ENCODE measurements at regions not wholly inside any gene's neighbourhood (a gene's known extent, or its start where the extent isn't known, plus 50 kb on each side); places are given as distances from the start of the nearest gene placed in this dataset.
"Not testable (repeated sequence)": the region's sequence is repeated elsewhere in the genome, so short reads cannot be mapped to it uniquely, and the experiment has no call there.

DNA sequence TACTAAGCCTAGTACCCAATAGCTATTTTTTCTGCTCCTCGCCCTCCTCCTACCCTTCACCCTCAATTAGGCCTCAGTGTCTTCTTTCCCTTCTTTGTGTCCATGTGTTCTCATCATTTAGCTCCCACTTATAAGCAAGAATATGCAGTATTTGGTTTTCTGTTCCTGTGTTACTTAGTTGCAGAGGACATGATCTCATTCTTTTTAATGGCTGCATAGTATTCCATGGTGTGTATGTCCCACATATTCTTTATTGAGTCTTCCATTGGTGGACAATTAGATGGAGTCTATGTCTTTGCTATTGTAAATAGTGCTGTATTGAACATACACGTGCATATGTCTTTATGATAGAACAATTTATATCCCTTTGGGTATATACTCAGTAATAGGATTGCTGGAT is 106.9 kb upstream of the NR5A2 start:
- in situ Hi-C loops (cut with HindIII; ENCODE audit: extremely low pct_ligation_motif_present, low pct_unique_long_range_greater_than_20kb) = no loop called here
- Histone ChIP-seq H3K36me3 (replicated peaks in 1 of 2; ENCODE audit: control insufficient read depth in 1 of 2, insufficient read depth in 2 of 2, low read length in 2 of 2) (no peaks in the 10 kb centered on the region), H3K9me3 (ENCODE audit: low read length) (no peaks in the 10 kb centered on the region), H4K20me1 (ENCODE audit: insufficient read depth, low read length) (no peaks in the 10 kb centered on the region), H3K4me1 (ENCODE audit: insufficient read depth, low read length) (no peaks in the 10 kb centered on the region), H3K27me3 (ENCODE audit: control insufficient read depth in 1 of 2, insufficient read depth in 2 of 2, low read length in 2 of 2) (no peaks in the 10 kb centered on the region), H3K9ac (ENCODE audit: insufficient read depth, low read depth, low read length) (no peak overlapping the region), H3K79me2 (ENCODE audit: insufficient read depth, low read length) (no peaks in the 10 kb centered on the region), H3K4me2 (ENCODE audit: low read depth, low read length) (no peak overlapping the region), H3K4me3 (replicated peaks in 1 of 3; ENCODE audit: insufficient read depth in 1 of 3, low read depth in 2 of 3, low read length in 3 of 3) (no peak overlapping the region), H2AFZ (ENCODE audit: low read length) (no peak overlapping the region), H3K27ac (ENCODE audit: extremely low read length, insufficient read depth, low read length) (no peak overlapping the region)
- intact Hi-C loops (cut with micrococcal nuclease; ENCODE audit: unreplicated experiment) = no loop called here
- WGBS (ENCODE audit: low lambda C conversion rate) = 16% methylated on average over 2 of the region's 2 CpGs
- ATAC-seq = no peak
- FAIRE-seq = no peak
- POLR2A ChIA-PET = no interaction called here
- no peak for DNase-seq (ENCODE audit: low spot score)
- BruUV-seq (replicated peaks) = no TSS peak
- TF ChIP-seq SP1 (IDR thresholded peaks at IDR 0.05) = no peak
- no peak for TF ChIP-seq SP1 (CRISPR knock-in tag; IDR thresholded peaks at IDR 0.05)
- TF ChIP-seq SNAPC2 (CRISPR knock-in tag; IDR thresholded peaks at IDR 0.05) = no peak
- TF ChIP-seq ZNF713 (CRISPR knock-in tag; IDR thresholded peaks at IDR 0.05) = no peak
- no peak for TF ChIP-seq KAT2B (IDR thresholded peaks at IDR 0.05; ENCODE audit: borderline replicate concordance, low read depth, low read length)
- no peak for TF ChIP-seq CEBPG (CRISPR knock-in tag; IDR thresholded peaks at IDR 0.05)
- no peak for TF ChIP-seq AHR (CRISPR knock-in tag; IDR thresholded peaks at IDR 0.05)
- CTCF ChIA-PET (ENCODE audit: low intra/inter-chr PET ratio, low total read pairs) = no interaction called here

GRCh38 chr1:199929556-199929955 is 98.0 kb upstream of the NR5A2 start:
- ChIA-PET CTCF (ENCODE audit: low intra/inter-chr PET ratio, low total read pairs) (no interaction called here), POLR2A (no interaction called here)
- H3K9ac ChIP-seq (ENCODE audit: insufficient read depth, low read depth, low read length) = no peak overlapping the region
- no peaks in the 10 kb centered on the region for H3K9me3 ChIP-seq (ENCODE audit: low read length)
- TF ChIP-seq ZNF317 (CRISPR knock-in tag; IDR thresholded peaks at IDR 0.05) (no peak), ZNF746 (CRISPR knock-in tag; IDR thresholded peaks at IDR 0.05) (no peak)
- no peak for DNase-seq (ENCODE audit: low spot score)
- no peak overlapping the region for H3K27ac ChIP-seq (ENCODE audit: extremely low read length, insufficient read depth, low read length)
- in situ Hi-C loops (cut with HindIII; ENCODE audit: extremely low pct_ligation_motif_present, low pct_unique_long_range_greater_than_20kb) = no loop called here
- H3K36me3 ChIP-seq (replicated peaks in 1 of 2; ENCODE audit: control insufficient read depth in 1 of 2, insufficient read depth in 2 of 2, low read length in 2 of 2) = no peaks in the 10 kb centered on the region
- H3K79me2 ChIP-seq (ENCODE audit: insufficient read depth, low read length) = no peaks in the 10 kb centered on the region
- no TSS peak for BruUV-seq (replicated peaks)
- no peak for ATAC-seq
- no peak overlapping the region for H2AFZ ChIP-seq (ENCODE audit: low read length)
- intact Hi-C loops (cut with micrococcal nuclease; ENCODE audit: unreplicated experiment) = no loop called here
- H3K27me3 ChIP-seq (ENCODE audit: control insufficient read depth in 1 of 2, insufficient read depth in 2 of 2, low read length in 2 of 2) = no peaks in the 10 kb centered on the region
- H3K4me2 ChIP-seq (ENCODE audit: low read depth, low read length) = no peak overlapping the region
- no peaks in the 10 kb centered on the region for H4K20me1 ChIP-seq (ENCODE audit: insufficient read depth, low read length)
- WGBS (ENCODE audit: low lambda C conversion rate) = 19% methylated on average over 3 of the region's 3 CpGs
- no peak overlapping the region for H3K4me3 ChIP-seq (replicated peaks in 1 of 3; ENCODE audit: insufficient read depth in 1 of 3, low read depth in 2 of 3, low read length in 3 of 3)
- FAIRE-seq = no peak
- no peaks in the 10 kb centered on the region for H3K4me1 ChIP-seq (ENCODE audit: insufficient read depth, low read length)

DNA sequence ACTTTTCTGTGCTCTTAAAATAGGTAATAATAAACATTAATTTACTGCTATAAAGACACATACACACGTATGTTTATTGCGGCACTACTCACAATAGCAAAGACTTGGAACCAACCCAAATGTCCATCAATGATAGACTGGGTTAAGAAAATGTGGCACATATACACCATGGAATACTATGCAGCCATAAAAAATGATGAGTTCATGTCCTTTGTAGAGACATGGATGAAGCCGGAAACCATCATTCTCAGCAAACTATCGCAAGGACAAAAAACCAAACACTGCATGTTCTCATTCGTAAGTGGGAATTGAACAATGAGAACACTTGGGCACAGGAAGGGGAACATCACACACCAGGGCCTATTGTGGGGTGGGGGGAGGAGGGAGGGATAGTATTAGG is 97.4 kb upstream of the NR5A2 start:
- CTCF ChIA-PET (ENCODE audit: low intra/inter-chr PET ratio, low total read pairs); in situ Hi-C loops (cut with HindIII; ENCODE audit: extremely low pct_ligation_motif_present, low pct_unique_long_range_greater_than_20kb); H2AFZ ChIP-seq (ENCODE audit: low read length); H3K4me1 ChIP-seq (ENCODE audit: insufficient read depth, low read length); H4K20me1 ChIP-seq (ENCODE audit: insufficient read depth, low read length); DNase-seq (ENCODE audit: low spot score); ATAC-seq; POLR2A ChIA-PET; H3K4me2 ChIP-seq (ENCODE audit: low read depth, low read length); H3K27me3 ChIP-seq (ENCODE audit: control insufficient read depth in 1 of 2, insufficient read depth in 2 of 2, low read length in 2 of 2); H3K79me2 ChIP-seq (ENCODE audit: insufficient read depth, low read length); intact Hi-C loops (cut with micrococcal nuclease; ENCODE audit: unreplicated experiment); H3K9ac ChIP-seq (ENCODE audit: insufficient read depth, low read depth, low read length); H3K36me3 ChIP-seq (replicated peaks in 1 of 2; ENCODE audit: control insufficient read depth in 1 of 2, insufficient read depth in 2 of 2, low read length in 2 of 2); BruUV-seq (replicated peaks); H3K27ac ChIP-seq (ENCODE audit: extremely low read length, insufficient read depth, low read length); H3K9me3 ChIP-seq (ENCODE audit: low read length); FAIRE-seq; H3K4me3 ChIP-seq (replicated peaks in 1 of 3; ENCODE audit: insufficient read depth in 1 of 3, low read depth in 2 of 3, low read length in 3 of 3): not testable (repeated sequence)
- 88% methylated on average over 5 of the region's 5 CpGs for WGBS (ENCODE audit: low lambda C conversion rate)
